Gastroesophageal sphincter (tissue), 4 donors: ENCODE measurements at regions not wholly inside any gene's neighbourhood (a gene's known extent, or its start where the extent isn't known, plus 50 kb on each side); places are given as distances from the start of the nearest gene placed in this dataset.

Experiments used
- ATAC-seq: fragments of 150-250 bp; one replicate; pipeline ENCODE4 v1.9.1; 2016; ENCODE audit warnings: mild to moderate bottlenecking, moderate library complexity
- H3K27ac ChIP-seq, 4 donors: fragments of 200-600 bp; sonication (generic) in 3 of 4; 1 replicate in 3 of 4; 2 replicates in 1 of 4; pipeline ENCODE4 v1.5.1; 2016 to 2019
- H3K27me3 ChIP-seq: fragments of 200-600 bp; sonication (generic); one replicate; pipeline ENCODE4 v1.5.1; 2019
- H3K36me3 ChIP-seq, 2 donors: fragments of 200-600 bp; sonication (generic); one replicate each; pipeline ENCODE4 v1.5.1; 2019; ENCODE audit warnings: control low read depth in 1 of 2
- H3K4me1 ChIP-seq, 3 donors: fragments of 200-600 bp; sonication (generic); 1 replicate in 2 of 3; 2 replicates in 1 of 3; pipeline ENCODE4 v1.5.1; 2016 to 2019; ENCODE audit warnings: control low read depth in 2 of 3
- H3K4me3 ChIP-seq, 2 donors: fragments of 200-600 bp; sonication (generic); one replicate each; pipeline ENCODE4 v1.5.1; 2019; ENCODE audit warnings: mild to moderate bottlenecking in 1 of 2, moderate library complexity in 1 of 2
- H3K9me3 ChIP-seq, 3 donors: fragments of 200-600 bp; sonication (generic); one replicate each; pipeline ENCODE4 v1.5.1; 2017 to 2019; ENCODE audit warnings: control low read depth in 2 of 3
- EP300 ChIP-seq: sonication (generic); formaldehyde crosslinking; IDR thresholded peaks from one replicate; pipeline ENCODE4 v1.6.1; 2017; ENCODE audit warnings: antibody characterized with exemption, mild to moderate bottlenecking
- POLR2A ChIP-seq, 2 donors: fragments of 450-650 bp; IDR thresholded peaks; one replicate each; pipeline ENCODE4 v1.6.1; 2017; ENCODE audit warnings: antibody characterized with exemption in 2 of 2, mild to moderate bottlenecking in 2 of 2, moderate library complexity in 1 of 2
- POLR2AphosphoS5 ChIP-seq: sonication (generic); formaldehyde crosslinking; IDR thresholded peaks from one replicate; pipeline ENCODE4 v1.6.1; 2017; ENCODE audit warnings: antibody characterized with exemption
- WGBS, 2 donors: methylation state at CpG; one replicate each; pipeline ENCODE4 v1.1.5; 2018; ENCODE audit warnings: low coverage in 1 of 2; 5-methylcytosine and 5-hydroxymethylcytosine counted together
- TF ChIP-seq, protein P1 (sequence below), 4 experiments: fragments of 200-600 bp in 2 of 4; fragments of 450-650 bp in 2 of 4; sonication (generic) in 1 of 4; IDR thresholded peaks; one replicate each; pipeline ENCODE4 v1.5.1; 2017 to 2019; ENCODE audit warnings: antibody characterized with exemption in 4 of 4, mild to moderate bottlenecking in 2 of 4, moderate library complexity in 2 of 4

GRCh38 chr10:70991140-70992124, 103.1 kb upstream of the PCBD1 start:
- WGBS, 2 donors: 80 to 91% methylated on average over 9 to 12 of the region's 14 CpGs
- Histone ChIP-seq H3K27me3 (peaks cover 2% of the 10 kb centered on the region), H3K4me3 (no peak overlapping the region), H3K4me1 (no peaks in the 10 kb centered on the region), H3K36me3 (no peaks in the 10 kb centered on the region), H3K27ac (no peak overlapping the region), H3K9me3 (no peaks in the 10 kb centered on the region)
- TF ChIP-seq POLR2A (IDR thresholded peaks at IDR 0.05): no peak
- TF ChIP-seq, protein P1, sequence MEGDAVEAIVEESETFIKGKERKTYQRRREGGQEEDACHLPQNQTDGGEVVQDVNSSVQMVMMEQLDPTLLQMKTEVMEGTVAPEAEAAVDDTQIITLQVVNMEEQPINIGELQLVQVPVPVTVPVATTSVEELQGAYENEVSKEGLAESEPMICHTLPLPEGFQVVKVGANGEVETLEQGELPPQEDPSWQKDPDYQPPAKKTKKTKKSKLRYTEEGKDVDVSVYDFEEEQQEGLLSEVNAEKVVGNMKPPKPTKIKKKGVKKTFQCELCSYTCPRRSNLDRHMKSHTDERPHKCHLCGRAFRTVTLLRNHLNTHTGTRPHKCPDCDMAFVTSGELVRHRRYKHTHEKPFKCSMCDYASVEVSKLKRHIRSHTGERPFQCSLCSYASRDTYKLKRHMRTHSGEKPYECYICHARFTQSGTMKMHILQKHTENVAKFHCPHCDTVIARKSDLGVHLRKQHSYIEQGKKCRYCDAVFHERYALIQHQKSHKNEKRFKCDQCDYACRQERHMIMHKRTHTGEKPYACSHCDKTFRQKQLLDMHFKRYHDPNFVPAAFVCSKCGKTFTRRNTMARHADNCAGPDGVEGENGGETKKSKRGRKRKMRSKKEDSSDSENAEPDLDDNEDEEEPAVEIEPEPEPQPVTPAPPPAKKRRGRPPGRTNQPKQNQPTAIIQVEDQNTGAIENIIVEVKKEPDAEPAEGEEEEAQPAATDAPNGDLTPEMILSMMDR (IDR thresholded peaks at IDR 0.05): no peak
- no peak for TF ChIP-seq EP300
- no peak for TF ChIP-seq POLR2AphosphoS5
- ATAC-seq: no peak

- Histone ChIP-seq H3K36me3 (no peaks in the 10 kb centered on the region), H3K27ac (no peak overlapping the region), H3K4me3 (no peak overlapping the region), H3K9me3 (no peaks in the 10 kb centered on the region), H3K27me3 (peaks cover 12% of the 10 kb centered on the region), H3K4me1 (no peaks in the 10 kb centered on the region)
- no peak for ATAC-seq
- TF ChIP-seq, protein P1 (IDR thresholded peaks at IDR 0.05): no peak
- no peak for TF ChIP-seq EP300
- WGBS, 2 donors: 87% methylated on average over 3 of the region's 8 CpGs; no CpG with 5 or more reads in 1 of the 2 donors
Measured at GRCh38 chr10:70992436-70992835, 104.1 kb upstream of the PCBD1 start.

DNA sequence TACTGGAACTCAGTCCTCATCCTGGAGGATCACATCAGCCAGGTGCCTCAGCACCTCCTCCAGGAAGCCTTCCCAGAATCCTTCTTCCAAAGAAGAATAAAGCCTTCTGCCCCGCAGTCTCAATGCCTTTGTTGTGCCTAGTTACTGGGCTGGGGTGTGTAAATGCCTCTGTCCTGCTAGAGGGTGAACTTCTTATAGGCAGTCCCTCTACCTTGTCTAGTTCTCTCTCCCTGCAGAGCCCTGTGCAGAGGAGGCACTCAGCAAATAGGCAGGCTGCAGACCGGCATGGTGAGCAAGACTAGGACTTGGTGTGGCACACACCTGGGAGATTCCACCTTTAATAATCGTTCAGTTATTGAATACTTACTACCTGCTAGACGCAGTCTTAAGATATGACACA, 104.7 kb upstream of the PCBD1 start:
- peaks cover 19% of the 10 kb centered on the region for H3K27me3 ChIP-seq
- no peaks in the 10 kb centered on the region for H3K36me3 ChIP-seq
- 85 to 87% methylated on average over 3 to 4 of the region's 4 CpGs for WGBS, 2 donors
- no peak overlapping the region for H3K4me3 ChIP-seq
- no peak overlapping the region for H3K27ac ChIP-seq
- TF ChIP-seq POLR2A (IDR thresholded peaks at IDR 0.05): no peak
- no peaks in the 10 kb centered on the region for H3K4me1 ChIP-seq
- H3K9me3 ChIP-seq: no peaks in the 10 kb centered on the region
- ATAC-seq: no peak

DNA sequence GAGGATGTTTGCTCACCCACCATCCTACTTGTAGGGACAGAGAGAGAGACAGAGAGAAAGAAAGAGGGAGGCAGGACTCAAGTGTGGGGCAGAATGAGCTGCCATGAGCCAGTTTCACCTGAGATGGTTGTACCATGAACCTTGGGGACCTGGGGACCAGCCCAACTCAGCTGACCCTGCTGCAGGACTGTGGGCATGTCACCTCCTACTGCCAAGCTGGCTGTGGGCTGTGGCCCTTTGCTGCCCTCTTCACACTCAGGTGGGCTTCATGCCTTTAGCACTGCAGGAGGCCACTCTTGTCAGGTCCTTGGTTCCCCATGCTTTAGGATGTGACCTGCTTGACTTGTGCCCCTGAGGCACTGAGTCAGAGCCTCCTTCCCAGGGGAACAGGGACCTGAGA, 108.2 kb upstream of the PCBD1 start:
- Histone ChIP-seq H3K4me3 (no peak overlapping the region), H3K9me3 (no peaks in the 10 kb centered on the region), H3K36me3 (no peaks in the 10 kb centered on the region), H3K4me1 (no peaks in the 10 kb centered on the region), H3K27me3 (peaks cover 20% of the 10 kb centered on the region), H3K27ac (no peak overlapping the region)
- TF ChIP-seq POLR2A (IDR thresholded peaks at IDR 0.05) (no peak), EP300 (no peak), POLR2AphosphoS5 (no peak)
- TF ChIP-seq, protein P1 (IDR thresholded peaks at IDR 0.05): no peak
- ATAC-seq: no peak

DNA sequence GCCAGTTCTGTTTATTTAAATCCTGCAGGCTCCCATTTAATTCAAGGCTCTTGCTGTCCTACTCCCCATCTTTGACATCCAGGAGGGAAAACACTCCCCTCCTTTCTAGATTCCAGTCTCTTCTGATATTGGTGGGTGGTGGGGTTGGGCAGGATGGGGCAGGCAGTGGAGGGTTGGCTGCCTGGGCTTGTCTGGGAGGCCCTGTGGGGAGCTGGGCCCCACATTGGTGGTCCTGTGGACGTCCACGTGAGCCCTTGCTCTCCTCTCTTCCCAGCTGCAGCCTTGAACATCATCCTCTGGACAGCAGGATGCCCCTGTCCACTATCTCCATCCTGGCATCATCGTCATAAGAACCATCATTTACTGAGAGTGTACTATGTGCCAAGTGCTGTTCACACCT, 108.9 kb upstream of the PCBD1 start:
- no peak overlapping the region for H3K4me3 ChIP-seq
- H3K9me3 ChIP-seq: no peaks in the 10 kb centered on the region
- H3K27ac ChIP-seq: no peak overlapping the region
- WGBS, 2 donors: 62% methylated on average over 2 of the region's 3 CpGs; no CpG with 5 or more reads in 1 of the 2 donors
- peaks cover 20% of the 10 kb centered on the region for H3K27me3 ChIP-seq
- TF ChIP-seq EP300: no peak
- TF ChIP-seq, protein P1 (IDR thresholded peaks at IDR 0.05): no peak
- TF ChIP-seq POLR2AphosphoS5: no peak
- TF ChIP-seq POLR2A (IDR thresholded peaks at IDR 0.05): no peak
- no peaks in the 10 kb centered on the region for H3K36me3 ChIP-seq
- ATAC-seq: no peak
- no peaks in the 10 kb centered on the region for H3K4me1 ChIP-seq
